K562 (cell line): ENCODE measurements at regions not wholly inside any gene's neighbourhood (a gene's known extent, or its start where the extent isn't known, plus 50 kb on each side); places are given as distances from the start of the nearest gene placed in this dataset.

Experiments
- BDP1 ChIP-seq: IDR thresholded peaks from 3 replicates; pipeline ENCODE4 v1.6.1; 2011; ENCODE audit not compliant: insufficient read length, insufficient read depth
- BMI1 ChIP-seq: fragments of 150-350 bp; IDR thresholded peaks from 2 replicates; pipeline ENCODE4 v1.6.1; 2014; ENCODE audit warnings: low read length
- CREM ChIP-seq: IDR thresholded peaks from 2 replicates; pipeline ENCODE4 v1.6.1; 2014; ENCODE audit warnings: antibody characterized with exemption, low read depth
- EZH2 ChIP-seq: IDR thresholded peaks from 2 replicates; pipeline ENCODE4 v1.6.1; 2012; ENCODE audit warnings: low read depth, mild to moderate bottlenecking, inconsistent platforms, low read length, borderline replicate concordance
- FOXA1 ChIP-seq: fragments of 450-650 bp; IDR thresholded peaks from 2 replicates; pipeline ENCODE4 v1.6.1; 2016; ENCODE audit warnings: mild to moderate bottlenecking, borderline replicate concordance
- GABPB1 ChIP-seq: sonication (generic); formaldehyde crosslinking; IDR thresholded peaks from 2 replicates; pipeline ENCODE4 v1.8.0; 2022; ENCODE audit warnings: mild to moderate bottlenecking, missing genetic modification reagents
- MTA2 ChIP-seq: fragments of 450-650 bp; IDR thresholded peaks from 2 replicates; pipeline ENCODE4 v1.6.1; 2016; ENCODE audit warnings: low read depth
- NR3C1 ChIP-seq: sonication (generic); formaldehyde crosslinking; IDR thresholded peaks from 2 replicates; pipeline ENCODE4 v1.8.1; 2022; ENCODE audit warnings: missing genetic modification reagents
- PRDM10 ChIP-seq: fragments of 450-650 bp; IDR thresholded peaks from 2 replicates; pipeline ENCODE4 v1.6.1; 2018; ENCODE audit not compliant: partially characterized antibody
- SREBF2 ChIP-seq: sonication (generic); formaldehyde crosslinking; IDR thresholded peaks from 2 replicates; pipeline ENCODE4 v1.4.0; 2020; ENCODE audit warnings: mild to moderate bottlenecking, missing genetic modification reagents
- SRSF3 ChIP-seq: fragments of 200-400 bp; formaldehyde crosslinking; IDR thresholded peaks from 2 replicates; pipeline ENCODE4 v1.6.1; 2016; ENCODE audit warnings: mild to moderate bottlenecking, low read length, moderate library complexity; ENCODE audit not compliant: insufficient read depth
- ZC3H11A ChIP-seq: IDR thresholded peaks from 2 replicates; pipeline ENCODE4 v1.6.1; 2012; ENCODE audit warnings: low read depth, low read length, improper control_type of control experiment
- ZNF184 ChIP-seq: sonication (generic); formaldehyde crosslinking; IDR thresholded peaks from 2 replicates; pipeline ENCODE4 v1.5.0; 2020; ENCODE audit warnings: missing genetic modification reagents
- ZNF274 ChIP-seq: IDR thresholded peaks from 2 replicates; pipeline ENCODE4 v1.6.1; 2011; ENCODE audit warnings: low read depth, mild to moderate bottlenecking, low read length, moderate library complexity, borderline replicate concordance
- ZNF407 ChIP-seq: fragments of 450-650 bp; IDR thresholded peaks from 2 replicates; pipeline ENCODE4 v1.6.1; 2016; ENCODE audit warnings: low read depth

GRCh38 chr2:193556766-193557470 is 1362.2 kb upstream of the TMEFF2 start (continued):
- TF ChIP-seq PRDM10: no peak
- no peak for TF ChIP-seq SREBF2 (CRISPR knock-in tag)
- no peak for TF ChIP-seq CREM
- TF ChIP-seq ZNF184 (CRISPR knock-in tag): no peak
- no peak for TF ChIP-seq MTA2
- TF ChIP-seq ZC3H11A: no peak
- no peak for TF ChIP-seq ZNF274
- TF ChIP-seq FOXA1: no peak
- TF ChIP-seq BDP1: no peak
- no peak for TF ChIP-seq BMI1
- TF ChIP-seq GABPB1 (CRISPR knock-in tag): no peak
- no peak for TF ChIP-seq EZH2
- TF ChIP-seq NR3C1: no peak
- TF ChIP-seq SRSF3: no peak
- TF ChIP-seq ZNF407: no peak
